Stimulated activated CD4-positive, alpha-beta T cell treated with anti-CD3 and anti-CD28 coated beads, Interleukin-12 subunit alpha, Interleukin-12 subunit beta, amount 100 ng/mL, for 4 hours (primary cell): ENCODE measurements at regions not wholly inside any gene's neighbourhood (a gene's known extent, or its start where the extent isn't known, plus 50 kb on each side); places are given as distances from the start of the nearest gene placed in this dataset.

Source experiments
- DNase-seq: peaks from one replicate; pipeline ENCODE4 v3.0.0-alpha.2; 2020

- no peak for DNase-seq
These were observed 137.3 kb upstream of the CPEB2 start for GRCh38 chr4:14865031-14865366.

GRCh38 chr4:14865804-14866203, 136.5 kb upstream of the CPEB2 start:
- DNase-seq = no peak

GRCh38 chr4:14867847-14868246, 134.4 kb upstream of the CPEB2 start:
- no peak for DNase-seq

GRCh38 chr4:14868426-14869395, 133.6 kb upstream of the CPEB2 start:
- no peak for DNase-seq

GRCh38 chr4:14871676-14872430, 130.4 kb upstream of the CPEB2 start:
- DNase-seq = no peak

GRCh38 chr4:14874990-14875389, 127.3 kb upstream of the CPEB2 start:
- DNase-seq = no peak

GRCh38 chr4:14877246-14878225, 124.7 kb upstream of the CPEB2 start:
- no peak for DNase-seq

- no peak for DNase-seq
These were observed 123.6 kb upstream of the CPEB2 start for GRCh38 chr4:14878681-14879080.

- no peak for DNase-seq
These were observed 122.6 kb upstream of the CPEB2 start for GRCh38 chr4:14879683-14880082.

GRCh38 chr4:14880805-14881204, 121.5 kb upstream of the CPEB2 start:
- DNase-seq = no peak

- DNase-seq = no peak
These were observed 119.1 kb upstream of the CPEB2 start for GRCh38 chr4:14883166-14883565.

- DNase-seq = no peak
These were observed 118.6 kb upstream of the CPEB2 start for GRCh38 chr4:14883661-14884060.

- DNase-seq = no peak
These were observed 114.3 kb upstream of the CPEB2 start for GRCh38 chr4:14887842-14888433.

- DNase-seq = no peak
These were observed 113.3 kb upstream of the CPEB2 start for GRCh38 chr4:14888790-14889572.

GRCh38 chr4:14892563-14892962, 109.7 kb upstream of the CPEB2 start:
- DNase-seq = no peak

GRCh38 chr4:14893713-14894112, 108.6 kb upstream of the CPEB2 start:
- DNase-seq = no peak

GRCh38 chr4:14894392-14895292, 107.6 kb upstream of the CPEB2 start:
- DNase-seq = no peak

GRCh38 chr4:14896656-14897175, 105.6 kb upstream of the CPEB2 start:
- DNase-seq = no peak

GRCh38 chr4:14897217-14897616, 105.1 kb upstream of the CPEB2 start:
- no peak for DNase-seq

- no peak for DNase-seq
These were observed 103.3 kb upstream of the CPEB2 start for GRCh38 chr4:14898989-14899388.
